Suprapubic skin (tissue), 4 donors: ENCODE measurements at regions not wholly inside any gene's neighbourhood (a gene's known extent, or its start where the extent isn't known, plus 50 kb on each side); places are given as distances from the start of the nearest gene placed in this dataset.
"Not testable (repeated sequence)": the region's sequence is repeated elsewhere in the genome, so short reads cannot be mapped to it uniquely, and the experiment has no call there.

ENCODE experiments used
- DNase-seq, 2 donors: peaks; one replicate each; pipeline ENCODE4 v3.0.0-alpha.2; 2019; ENCODE audit warnings: low spot score in 2 of 2
- H3K27ac ChIP-seq: fragments of 200-600 bp; sonication (generic); one replicate; pipeline ENCODE4 v1.5.1; 2019
- H3K27me3 ChIP-seq: fragments of 200-600 bp; sonication (generic); one replicate; pipeline ENCODE4 v1.5.1; 2019
- H3K36me3 ChIP-seq: fragments of 200-600 bp; sonication (generic); one replicate; pipeline ENCODE4 v1.5.1; 2019
- H3K4me1 ChIP-seq: fragments of 200-600 bp; sonication (generic); one replicate; pipeline ENCODE4 v1.5.1; 2019
- H3K4me3 ChIP-seq: fragments of 200-600 bp; sonication (generic); one replicate; pipeline ENCODE4 v1.5.1; 2019; ENCODE audit warnings: mild to moderate bottlenecking
- H3K9me3 ChIP-seq: fragments of 200-600 bp; sonication (generic); one replicate; pipeline ENCODE4 v1.5.1; 2019
- EP300 ChIP-seq: sonication (generic); formaldehyde crosslinking; IDR thresholded peaks from one replicate; pipeline ENCODE4 v1.6.1; 2017; ENCODE audit warnings: antibody characterized with exemption
- POLR2A ChIP-seq, 2 donors: fragments of 450-650 bp; IDR thresholded peaks; one replicate each; pipeline ENCODE4 v1.6.1; 2017; ENCODE audit warnings: antibody characterized with exemption in 2 of 2, mild to moderate bottlenecking in 2 of 2, moderate library complexity in 2 of 2
- POLR2AphosphoS5 ChIP-seq, 3 donors: sonication (generic); formaldehyde crosslinking; IDR thresholded peaks; one replicate each; pipeline ENCODE4 v1.6.1; 2017; ENCODE audit warnings: antibody characterized with exemption in 3 of 3
- WGBS: methylation state at CpG from one replicate; pipeline ENCODE4 v1.1.5; 2018; 5-methylcytosine and 5-hydroxymethylcytosine counted together
- TF ChIP-seq, protein P1 (sequence below), 2 donors: fragments of 200-600 bp in 1 of 2; fragments of 450-650 bp in 1 of 2; sonication (generic) in 1 of 2; IDR thresholded peaks; one replicate each; pipeline ENCODE4 v1.5.1; 2016 to 2019; ENCODE audit warnings: antibody characterized with exemption in 2 of 2, mild to moderate bottlenecking in 1 of 2, moderate library complexity in 1 of 2

DNA sequence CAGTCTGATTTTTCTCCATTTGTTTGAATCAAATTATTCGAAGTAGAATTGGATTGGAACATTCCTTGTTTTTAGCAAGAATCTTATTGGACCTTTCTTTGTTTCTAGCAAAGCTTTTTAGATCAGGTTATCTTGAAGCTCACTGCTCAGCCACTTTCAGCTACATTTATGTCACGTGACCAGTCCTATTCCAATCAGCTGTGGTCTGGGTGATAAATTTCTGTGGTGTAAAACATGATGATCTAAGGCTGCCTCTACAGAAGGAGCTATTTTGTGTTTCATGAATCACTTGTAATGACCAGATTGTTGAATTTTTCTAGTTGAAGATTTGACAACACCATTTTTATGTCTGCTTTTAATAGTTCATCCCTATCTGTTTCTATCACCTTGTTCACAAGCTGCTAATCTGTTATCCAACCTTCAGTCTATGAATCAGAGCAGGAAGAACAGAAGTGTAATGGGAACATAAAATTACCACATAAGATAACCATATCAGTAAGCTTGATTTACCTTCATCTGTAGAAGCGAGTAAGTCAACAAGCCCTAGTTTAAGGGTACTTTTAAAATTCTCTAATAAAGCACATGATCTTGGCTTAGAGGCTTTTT, 101.0 kb upstream of the MAP3K7 start:
- no peak overlapping the region for H3K4me3 ChIP-seq
- no peaks in the 10 kb centered on the region for H3K9me3 ChIP-seq
- H3K4me1 ChIP-seq, result no peaks in the 10 kb centered on the region
- no peak for DNase-seq
- TF ChIP-seq POLR2A (IDR thresholded peaks at IDR 0.05) (no peak), POLR2AphosphoS5 (IDR thresholded peaks at IDR 0.05) (no peak), EP300 (no peak)
- TF ChIP-seq, protein P1, sequence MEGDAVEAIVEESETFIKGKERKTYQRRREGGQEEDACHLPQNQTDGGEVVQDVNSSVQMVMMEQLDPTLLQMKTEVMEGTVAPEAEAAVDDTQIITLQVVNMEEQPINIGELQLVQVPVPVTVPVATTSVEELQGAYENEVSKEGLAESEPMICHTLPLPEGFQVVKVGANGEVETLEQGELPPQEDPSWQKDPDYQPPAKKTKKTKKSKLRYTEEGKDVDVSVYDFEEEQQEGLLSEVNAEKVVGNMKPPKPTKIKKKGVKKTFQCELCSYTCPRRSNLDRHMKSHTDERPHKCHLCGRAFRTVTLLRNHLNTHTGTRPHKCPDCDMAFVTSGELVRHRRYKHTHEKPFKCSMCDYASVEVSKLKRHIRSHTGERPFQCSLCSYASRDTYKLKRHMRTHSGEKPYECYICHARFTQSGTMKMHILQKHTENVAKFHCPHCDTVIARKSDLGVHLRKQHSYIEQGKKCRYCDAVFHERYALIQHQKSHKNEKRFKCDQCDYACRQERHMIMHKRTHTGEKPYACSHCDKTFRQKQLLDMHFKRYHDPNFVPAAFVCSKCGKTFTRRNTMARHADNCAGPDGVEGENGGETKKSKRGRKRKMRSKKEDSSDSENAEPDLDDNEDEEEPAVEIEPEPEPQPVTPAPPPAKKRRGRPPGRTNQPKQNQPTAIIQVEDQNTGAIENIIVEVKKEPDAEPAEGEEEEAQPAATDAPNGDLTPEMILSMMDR (IDR thresholded peaks at IDR 0.05), result no peak
- H3K36me3 ChIP-seq, result no peaks in the 10 kb centered on the region
- no peaks in the 10 kb centered on the region for H3K27me3 ChIP-seq
- no peak overlapping the region for H3K27ac ChIP-seq
- WGBS, result 82% methylated on average over 3 of the region's 3 CpGs

DNA sequence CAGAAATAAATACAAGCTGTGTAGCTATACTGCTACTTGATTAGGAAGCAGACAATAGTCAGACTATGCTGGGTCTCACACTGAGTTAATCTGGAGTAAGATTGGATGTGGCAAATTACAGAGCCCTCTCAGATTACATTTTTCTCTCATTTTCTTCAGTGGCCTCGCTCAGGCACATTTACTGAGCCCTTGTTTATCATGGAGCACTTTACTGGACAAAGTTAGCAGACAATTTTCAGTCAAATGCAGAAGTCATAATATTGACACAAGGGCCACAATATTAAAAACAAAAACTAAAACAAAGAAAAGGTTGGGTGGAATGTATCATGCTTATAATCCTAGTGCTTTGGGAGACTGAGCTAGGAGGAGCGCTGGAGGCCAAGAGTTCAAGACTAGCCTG, 95.0 kb upstream of the MAP3K7 start:
- 84% methylated on average over 2 of the region's 2 CpGs for WGBS
- Histone ChIP-seq H3K27me3 (no peaks in the 10 kb centered on the region), H3K27ac (no peak overlapping the region), H3K36me3 (no peaks in the 10 kb centered on the region), H3K9me3 (no peaks in the 10 kb centered on the region), H3K4me3 (no peak overlapping the region), H3K4me1 (no peaks in the 10 kb centered on the region)
- TF ChIP-seq, protein P1 (IDR thresholded peaks at IDR 0.05), result no peak
- TF ChIP-seq EP300 (no peak), POLR2A (IDR thresholded peaks at IDR 0.05) (no peak), POLR2AphosphoS5 (IDR thresholded peaks at IDR 0.05) (no peak)
- no peak for DNase-seq

DNA sequence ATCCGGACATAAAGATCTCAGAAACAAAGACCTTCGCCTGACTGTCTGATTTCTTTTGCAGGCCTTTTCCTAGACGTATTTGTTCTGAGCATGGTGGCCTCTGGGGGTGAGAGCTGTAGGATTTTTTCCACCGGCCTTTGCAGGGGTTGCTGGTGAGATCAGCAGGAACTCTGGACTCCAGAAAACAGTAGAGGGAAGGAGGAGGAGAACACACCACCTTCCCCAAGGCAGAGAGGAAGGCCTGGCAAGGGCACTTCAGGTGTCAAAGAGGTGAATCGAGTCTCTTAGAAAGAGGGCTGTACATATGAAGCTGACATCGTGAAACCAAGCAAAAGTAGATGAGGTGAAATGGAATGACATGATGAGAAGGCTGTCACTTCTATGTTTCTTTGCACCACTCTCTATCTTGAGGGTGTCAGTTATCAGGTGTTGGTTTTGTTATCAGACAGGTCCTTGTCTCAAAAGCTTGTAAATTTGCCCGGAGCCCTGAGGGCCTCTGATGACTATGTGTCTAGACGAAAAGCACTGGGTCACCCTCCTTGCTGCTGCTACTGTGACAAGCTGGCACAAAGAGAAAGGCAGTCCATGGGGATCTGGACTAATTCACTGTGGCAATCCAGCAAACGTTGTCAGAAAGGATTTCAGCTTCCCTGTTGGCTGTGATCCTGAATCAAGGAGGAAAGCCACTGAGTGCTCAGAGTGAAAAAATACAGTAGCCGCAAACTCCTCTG, 91.3 kb upstream of the MAP3K7 start:
- no peaks in the 10 kb centered on the region for H3K36me3 ChIP-seq
- H3K4me3 ChIP-seq, result no peak overlapping the region
- DNase-seq, result no peak
- H3K4me1 ChIP-seq, result no peaks in the 10 kb centered on the region
- H3K27me3 ChIP-seq, result no peaks in the 10 kb centered on the region
- WGBS, result 67% methylated on average over 10 of the region's 10 CpGs
- H3K9me3 ChIP-seq, result no peaks in the 10 kb centered on the region
- TF ChIP-seq, protein P1 (IDR thresholded peaks at IDR 0.05), result no peak
- no peak for TF ChIP-seq POLR2AphosphoS5 (IDR thresholded peaks at IDR 0.05)
- no peak overlapping the region for H3K27ac ChIP-seq

DNA sequence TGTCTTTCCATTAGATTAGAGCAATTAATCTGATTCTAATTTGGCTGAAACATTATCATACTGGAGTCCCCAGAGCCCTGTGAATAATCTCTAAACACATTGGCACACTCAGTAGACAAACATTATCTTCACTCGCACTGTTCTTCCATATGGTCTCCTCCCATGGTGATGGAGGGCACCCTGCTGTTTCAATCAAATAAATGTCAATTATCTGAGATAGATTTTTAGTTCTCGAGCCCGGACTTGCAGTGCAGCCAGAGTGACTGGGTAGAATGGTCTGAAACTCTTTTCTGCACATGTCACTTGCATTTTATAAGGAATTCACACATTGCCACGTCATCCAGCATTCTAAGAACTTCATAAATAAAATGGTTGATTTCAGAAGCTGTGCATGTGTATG, 90.6 kb upstream of the MAP3K7 start:
- TF ChIP-seq EP300, result no peak
- no peak for TF ChIP-seq POLR2AphosphoS5 (IDR thresholded peaks at IDR 0.05)
- TF ChIP-seq POLR2A (IDR thresholded peaks at IDR 0.05), result no peak
- TF ChIP-seq, protein P1 (IDR thresholded peaks at IDR 0.05), result no peak
- Histone ChIP-seq H3K4me1 (no peaks in the 10 kb centered on the region), H3K36me3 (no peaks in the 10 kb centered on the region), H3K9me3 (no peaks in the 10 kb centered on the region), H3K27me3 (no peaks in the 10 kb centered on the region), H3K27ac (no peak overlapping the region), H3K4me3 (no peak overlapping the region)
- DNase-seq, result no peak
- 68% methylated on average over 4 of the region's 4 CpGs for WGBS

DNA sequence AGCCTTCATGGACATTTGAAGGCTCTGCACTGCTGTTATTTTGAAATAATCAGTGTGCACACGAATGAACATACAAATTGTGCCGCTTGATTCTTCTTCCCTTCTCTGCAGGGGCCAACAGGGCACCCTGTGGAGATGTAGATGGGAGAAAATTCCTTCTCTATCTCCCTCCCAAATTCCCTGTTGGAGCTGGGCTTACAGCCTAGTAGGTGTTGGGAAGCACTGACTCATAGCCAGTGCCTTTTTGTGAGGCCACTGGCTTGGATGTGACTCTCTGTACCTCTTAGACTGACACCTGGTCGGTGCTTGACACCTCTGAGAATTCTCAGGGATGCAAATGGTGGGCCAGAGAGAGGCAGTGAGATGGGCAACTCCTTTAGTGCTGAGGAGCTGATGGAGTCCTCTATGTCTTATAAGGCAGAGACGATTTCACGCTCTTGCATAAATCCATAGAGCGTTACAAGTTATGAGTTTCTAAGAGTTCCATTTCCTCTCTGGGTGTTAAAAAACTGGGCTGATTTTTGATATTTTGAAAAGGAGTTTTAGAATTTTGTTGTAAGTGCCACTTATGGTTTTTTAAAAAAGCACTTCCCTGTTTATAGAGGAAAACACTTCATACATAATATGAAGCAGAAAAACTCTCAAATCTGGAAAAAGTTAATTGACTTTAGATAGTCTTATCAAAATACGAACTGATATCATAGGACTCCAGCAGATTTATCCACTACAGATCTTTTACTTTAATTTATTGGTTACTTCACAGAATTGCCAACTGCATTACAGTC, 89.8 kb upstream of the MAP3K7 start:
- Histone ChIP-seq H3K27ac (no peak overlapping the region), H3K9me3 (no peaks in the 10 kb centered on the region), H3K4me3 (no peak overlapping the region), H3K27me3 (no peaks in the 10 kb centered on the region), H3K36me3 (no peaks in the 10 kb centered on the region), H3K4me1 (no peaks in the 10 kb centered on the region)
- DNase-seq, result no peak
- TF ChIP-seq, protein P1 (IDR thresholded peaks at IDR 0.05), result no peak
- TF ChIP-seq POLR2A (IDR thresholded peaks at IDR 0.05) (no peak), POLR2AphosphoS5 (IDR thresholded peaks at IDR 0.05) (no peak), EP300 (no peak)
- 72% methylated on average over 7 of the region's 7 CpGs for WGBS

DNA sequence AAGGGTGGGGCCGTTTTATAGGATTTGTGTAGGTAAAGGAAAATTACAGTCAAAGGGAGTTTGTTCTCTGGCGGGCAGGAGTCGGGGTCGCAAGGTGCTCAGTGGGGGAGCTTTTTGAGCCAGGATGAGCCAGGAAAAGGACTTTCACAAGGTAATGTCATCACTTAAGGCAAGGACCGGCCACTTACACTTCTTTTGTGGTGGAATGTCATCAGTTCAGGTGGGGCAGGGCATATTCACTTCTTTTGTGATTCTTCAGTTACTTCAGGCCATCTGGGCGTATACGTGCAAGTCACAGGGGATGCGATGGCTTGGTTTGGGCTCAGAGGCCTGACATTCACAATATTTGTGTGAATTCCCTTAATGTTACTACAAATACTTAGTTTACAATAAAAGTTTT, 88.2 kb upstream of the MAP3K7 start:
- not testable (repeated sequence) for H3K27ac ChIP-seq, DNase-seq, H3K9me3 ChIP-seq, H3K27me3 ChIP-seq, H3K4me1 ChIP-seq, H3K36me3 ChIP-seq, H3K4me3 ChIP-seq
- WGBS, result 90% methylated on average over 5 of the region's 8 CpGs

DNA sequence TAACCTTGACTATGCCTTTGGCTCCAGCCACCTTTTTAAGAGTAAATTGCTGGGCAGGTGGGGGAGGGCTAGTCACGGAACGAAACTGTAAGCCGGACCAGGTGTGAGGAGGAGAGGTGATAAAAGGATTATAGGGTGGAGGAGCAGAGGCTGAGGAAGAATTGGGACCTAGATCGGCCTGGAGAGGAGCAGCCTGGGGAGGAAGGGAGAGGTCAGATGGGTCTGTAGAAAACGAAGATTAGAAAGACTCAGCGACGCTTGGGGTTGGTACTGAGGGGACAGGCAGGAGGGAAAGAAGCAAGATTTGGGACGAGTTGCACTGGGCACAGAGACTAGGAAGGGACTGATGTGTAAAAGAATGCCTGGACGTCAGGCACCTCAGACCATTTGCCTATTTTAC, 87.2 kb upstream of the MAP3K7 start:
- H3K4me3 ChIP-seq, DNase-seq, H3K9me3 ChIP-seq, H3K27me3 ChIP-seq, H3K27ac ChIP-seq, H3K36me3 ChIP-seq, H3K4me1 ChIP-seq: not testable (repeated sequence)
- WGBS, result 70% methylated on average over 9 of the region's 9 CpGs
